AG04450 (cell line): ENCODE measurements at regions not wholly inside any gene's neighbourhood (a gene's known extent, or its start where the extent isn't known, plus 50 kb on each side); places are given as distances from the start of the nearest gene placed in this dataset.

Source experiments
- CTCF ChIA-PET: fragments of 300-600, 350-600 bp; formaldehyde crosslinking; extraction: SDS; loops from one replicate; lab custom pipeline; 2022; ENCODE audit warnings: antibody characterized with exemption, inconsistent platforms; lab: Charles Lee
- POLR2A ChIA-PET: fragments of 350-600 bp; formaldehyde crosslinking; extraction: SDS; loops from one replicate; lab custom pipeline; 2021; ENCODE audit warnings: antibody characterized with exemption, inconsistent platforms; lab: Yijun Ruan, JAX
- DNase-seq: peaks from one replicate; pipeline ENCODE4 v3.0.0-alpha.2; 2011; ENCODE audit warnings: low read depth, low spot score
- H3K27ac ChIP-seq: one replicate; pipeline ENCODE4 v1.5.1; 2012; ENCODE audit warnings: low read depth, low read length, control low read depth
- H3K27me3 ChIP-seq: one replicate; pipeline ENCODE4 v1.6.0; 2012; ENCODE audit warnings: low read length; ENCODE audit not compliant: control insufficient read depth, insufficient read depth
- H3K4me3 ChIP-seq: 2 replicates; pipeline ENCODE4 v1.5.1; 2011; ENCODE audit warnings: mild to moderate bottlenecking, low read depth, low read length, control low read depth
- H3K9me3 ChIP-seq: 2 replicates; pipeline ENCODE4 v1.5.1; 2012; ENCODE audit warnings: low read length; ENCODE audit not compliant: control insufficient read depth, insufficient read depth
- TF ChIP-seq, protein P1 (sequence below): IDR thresholded peaks from 2 replicates; pipeline ENCODE4 v1.5.1; 2011; ENCODE audit warnings: low read depth, low read length, control low read depth, inconsistent platforms

DNA sequence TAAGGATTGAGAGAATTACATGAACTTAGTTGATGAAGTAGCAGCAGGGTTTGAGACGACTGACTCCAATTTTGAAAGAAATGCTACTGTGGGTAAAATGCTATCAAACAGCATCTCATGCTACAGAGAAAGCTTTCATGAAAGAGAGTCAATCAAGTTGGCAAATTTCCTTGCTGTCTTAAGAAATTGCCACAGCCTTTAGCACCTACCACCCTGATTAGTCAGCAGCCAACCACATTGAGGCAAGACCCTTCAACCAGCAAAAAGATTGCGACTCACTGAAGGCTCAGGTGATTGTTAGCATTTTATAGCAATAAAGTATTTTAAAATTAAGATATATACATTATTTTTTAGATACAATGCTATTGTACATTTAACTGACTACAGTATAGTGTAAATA lies 80.9 kb downstream of the RAP2B start:
- TF ChIP-seq, protein P1, sequence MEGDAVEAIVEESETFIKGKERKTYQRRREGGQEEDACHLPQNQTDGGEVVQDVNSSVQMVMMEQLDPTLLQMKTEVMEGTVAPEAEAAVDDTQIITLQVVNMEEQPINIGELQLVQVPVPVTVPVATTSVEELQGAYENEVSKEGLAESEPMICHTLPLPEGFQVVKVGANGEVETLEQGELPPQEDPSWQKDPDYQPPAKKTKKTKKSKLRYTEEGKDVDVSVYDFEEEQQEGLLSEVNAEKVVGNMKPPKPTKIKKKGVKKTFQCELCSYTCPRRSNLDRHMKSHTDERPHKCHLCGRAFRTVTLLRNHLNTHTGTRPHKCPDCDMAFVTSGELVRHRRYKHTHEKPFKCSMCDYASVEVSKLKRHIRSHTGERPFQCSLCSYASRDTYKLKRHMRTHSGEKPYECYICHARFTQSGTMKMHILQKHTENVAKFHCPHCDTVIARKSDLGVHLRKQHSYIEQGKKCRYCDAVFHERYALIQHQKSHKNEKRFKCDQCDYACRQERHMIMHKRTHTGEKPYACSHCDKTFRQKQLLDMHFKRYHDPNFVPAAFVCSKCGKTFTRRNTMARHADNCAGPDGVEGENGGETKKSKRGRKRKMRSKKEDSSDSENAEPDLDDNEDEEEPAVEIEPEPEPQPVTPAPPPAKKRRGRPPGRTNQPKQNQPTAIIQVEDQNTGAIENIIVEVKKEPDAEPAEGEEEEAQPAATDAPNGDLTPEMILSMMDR: no peak

GRCh38 chr3:153244961-153245360 lies 82.9 kb downstream of the RAP2B start:
- H3K4me3 ChIP-seq: no peak overlapping the region
- ChIA-PET CTCF (no interaction called here), POLR2A (interaction anchor here (1.0 kb wide), 1 partner anchor 22 kb away, joined by 6 read pairs; no protein-coding TSS in a partner anchor)
- no peaks in the 10 kb centered on the region for H3K27me3 ChIP-seq
- TF ChIP-seq, protein P1: no peak
- peaks cover 4% of the 10 kb centered on the region; the same call in 1 of the 2 replicates for H3K9me3 ChIP-seq
- H3K27ac ChIP-seq: no peak overlapping the region
- no peak for DNase-seq

More for the DNA sequence above, 80.9 kb downstream of the RAP2B start:
- H3K27me3 ChIP-seq: no peaks in the 10 kb centered on the region
- CTCF ChIA-PET: no interaction called here
- no peak overlapping the region for H3K27ac ChIP-seq
- H3K9me3 ChIP-seq: peaks cover 4% of the 10 kb centered on the region; the same call in 1 of the 2 replicates
- POLR2A ChIA-PET: no interaction called here
- DNase-seq: no peak
- H3K4me3 ChIP-seq: no peak overlapping the region

- POLR2A ChIA-PET: interaction anchor here (1.0 kb wide), 1 partner anchor 23 kb away, joined by 6 read pairs; no protein-coding TSS in a partner anchor
- H3K27ac ChIP-seq: no peak overlapping the region
- H3K4me3 ChIP-seq: no peak overlapping the region
- H3K9me3 ChIP-seq: peaks cover 4% of the 10 kb centered on the region; the same call in 1 of the 2 replicates
- H3K27me3 ChIP-seq: no peaks in the 10 kb centered on the region
- CTCF ChIA-PET: no interaction called here
- TF ChIP-seq, protein P1: no peak
- no peak for DNase-seq
These were observed 83.6 kb downstream of the RAP2B start for GRCh38 chr3:153245661-153246060.

- no peak overlapping the region for H3K4me3 ChIP-seq
- no peak for DNase-seq
- TF ChIP-seq, protein P1: no peak
- H3K9me3 ChIP-seq: peaks cover 2% of the 10 kb centered on the region; the same call in 1 of the 2 replicates
- H3K27me3 ChIP-seq: no peaks in the 10 kb centered on the region
- ChIA-PET POLR2A (interaction anchor here (0.9 kb wide), 1 partner anchor 24 kb away, joined by 7 read pairs; no protein-coding TSS in a partner anchor), CTCF (no interaction called here)
- no peak overlapping the region for H3K27ac ChIP-seq
These were observed 84.3 kb downstream of the RAP2B start for GRCh38 chr3:153246331-153246730.

DNA sequence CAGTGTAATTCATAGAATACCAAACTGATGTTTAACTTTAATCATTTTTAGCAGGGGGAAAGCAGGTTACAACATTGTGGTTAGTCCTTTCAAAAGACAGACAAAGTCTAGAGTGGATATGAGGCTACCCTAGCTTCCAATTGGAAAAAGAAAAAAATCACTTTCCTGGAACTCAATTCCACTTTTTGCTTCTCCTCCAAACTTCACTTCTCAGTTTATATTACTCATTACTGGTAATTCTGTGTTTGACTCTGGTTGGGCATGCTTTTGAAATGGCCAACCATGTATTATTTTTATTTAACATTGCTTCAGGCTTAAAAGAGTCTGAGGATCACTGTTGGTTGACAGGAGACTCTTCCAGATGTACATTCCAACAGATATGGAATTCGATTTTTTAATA lies 84.8 kb downstream of the RAP2B start:
- no peak overlapping the region for H3K27ac ChIP-seq
- ChIA-PET POLR2A (interaction anchor here (0.9 kb wide), 1 partner anchor 25 kb away, joined by 7 read pairs; no protein-coding TSS in a partner anchor), CTCF (no interaction called here)
- H3K27me3 ChIP-seq: no peaks in the 10 kb centered on the region
- TF ChIP-seq, protein P1: no peak
- no peaks in the 10 kb centered on the region for H3K9me3 ChIP-seq
- no peak overlapping the region for H3K4me3 ChIP-seq
- DNase-seq: peak; percentile 71
